ENCODE measurements at regions not wholly inside any gene's neighbourhood (a gene's known extent, or its start where the extent isn't known, plus 50 kb on each side); places are given as distances from the start of the nearest gene placed in this dataset.

DNA sequence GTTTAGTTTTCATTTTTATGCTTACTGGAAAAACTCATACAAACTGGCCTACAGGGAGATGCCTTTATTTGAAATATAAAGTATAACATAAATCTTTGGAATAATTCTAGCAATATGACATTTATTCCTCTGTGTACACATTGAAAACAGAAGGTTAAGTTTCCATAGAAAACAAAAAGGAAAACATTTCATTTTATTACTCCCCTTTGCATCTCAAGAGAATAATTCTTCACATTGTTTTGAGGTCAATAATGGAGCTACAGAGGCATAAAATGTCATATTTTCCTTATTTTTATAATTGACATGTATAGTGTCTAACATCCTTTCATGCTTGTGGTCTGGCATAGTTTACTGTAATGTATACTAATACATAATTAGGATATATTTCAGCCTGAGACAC, 187.6 kb upstream of the AGTR1 start:
- Histone ChIP-seq H3K4me3 (replicated peaks; ENCODE audit: insufficient read depth, low read length) (no peak overlapping the region), H3K27ac (replicated peaks) (no peak overlapping the region), H3K27me3 (ENCODE audit: insufficient read depth, poor library complexity, severe bottlenecking) (no peaks in the 10 kb centered on the region)
- TF ChIP-seq SPI1 (IDR thresholded peaks at IDR 0.05; ENCODE audit: borderline replicate concordance, low read depth) (no peak), POLR2AphosphoS5 (IDR thresholded peaks at IDR 0.05; ENCODE audit: low read depth) (no peak), GABPA (IDR thresholded peaks at IDR 0.05; ENCODE audit: low read depth) (no peak), CTCF (IDR thresholded peaks at IDR 0.05; ENCODE audit: insufficient read depth, low read length) (no peak)
- TF ChIP-seq, protein P1, sequence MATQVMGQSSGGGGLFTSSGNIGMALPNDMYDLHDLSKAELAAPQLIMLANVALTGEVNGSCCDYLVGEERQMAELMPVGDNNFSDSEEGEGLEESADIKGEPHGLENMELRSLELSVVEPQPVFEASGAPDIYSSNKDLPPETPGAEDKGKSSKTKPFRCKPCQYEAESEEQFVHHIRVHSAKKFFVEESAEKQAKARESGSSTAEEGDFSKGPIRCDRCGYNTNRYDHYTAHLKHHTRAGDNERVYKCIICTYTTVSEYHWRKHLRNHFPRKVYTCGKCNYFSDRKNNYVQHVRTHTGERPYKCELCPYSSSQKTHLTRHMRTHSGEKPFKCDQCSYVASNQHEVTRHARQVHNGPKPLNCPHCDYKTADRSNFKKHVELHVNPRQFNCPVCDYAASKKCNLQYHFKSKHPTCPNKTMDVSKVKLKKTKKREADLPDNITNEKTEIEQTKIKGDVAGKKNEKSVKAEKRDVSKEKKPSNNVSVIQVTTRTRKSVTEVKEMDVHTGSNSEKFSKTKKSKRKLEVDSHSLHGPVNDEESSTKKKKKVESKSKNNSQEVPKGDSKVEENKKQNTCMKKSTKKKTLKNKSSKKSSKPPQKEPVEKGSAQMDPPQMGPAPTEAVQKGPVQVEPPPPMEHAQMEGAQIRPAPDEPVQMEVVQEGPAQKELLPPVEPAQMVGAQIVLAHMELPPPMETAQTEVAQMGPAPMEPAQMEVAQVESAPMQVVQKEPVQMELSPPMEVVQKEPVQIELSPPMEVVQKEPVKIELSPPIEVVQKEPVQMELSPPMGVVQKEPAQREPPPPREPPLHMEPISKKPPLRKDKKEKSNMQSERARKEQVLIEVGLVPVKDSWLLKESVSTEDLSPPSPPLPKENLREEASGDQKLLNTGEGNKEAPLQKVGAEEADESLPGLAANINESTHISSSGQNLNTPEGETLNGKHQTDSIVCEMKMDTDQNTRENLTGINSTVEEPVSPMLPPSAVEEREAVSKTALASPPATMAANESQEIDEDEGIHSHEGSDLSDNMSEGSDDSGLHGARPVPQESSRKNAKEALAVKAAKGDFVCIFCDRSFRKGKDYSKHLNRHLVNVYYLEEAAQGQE (IDR thresholded peaks at IDR 0.05; ENCODE audit: insufficient replicate concordance, low read depth) = no peak
- DNase-seq (ENCODE audit: low read depth in 1 of 2, low spot score in 1 of 2) = no peak

DNA sequence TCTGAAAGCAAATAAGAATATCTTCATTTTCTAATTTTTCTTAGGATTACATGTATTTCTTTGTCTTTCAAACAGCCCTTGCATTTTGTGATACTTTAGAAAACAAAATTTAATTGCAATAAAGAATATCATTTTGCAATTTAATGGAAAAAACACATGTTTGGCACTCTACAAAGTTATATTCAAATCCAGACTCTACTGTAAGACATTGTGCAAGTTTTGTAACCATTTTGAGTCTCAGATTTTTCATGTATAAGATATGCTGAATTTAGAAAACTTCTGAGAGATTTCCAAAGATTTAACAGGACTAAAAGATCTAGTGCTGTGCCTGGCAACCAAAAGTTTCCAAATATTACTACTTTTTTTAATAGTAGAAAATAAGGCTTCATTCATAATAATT, 187.1 kb upstream of the AGTR1 start:
- no peak overlapping the region for H3K27ac ChIP-seq (replicated peaks)
- H3K27me3 ChIP-seq (ENCODE audit: insufficient read depth, poor library complexity, severe bottlenecking) = no peaks in the 10 kb centered on the region
- TF ChIP-seq, protein P1 (IDR thresholded peaks at IDR 0.05; ENCODE audit: insufficient replicate concordance, low read depth) = no peak
- TF ChIP-seq SPI1 (IDR thresholded peaks at IDR 0.05; ENCODE audit: borderline replicate concordance, low read depth) = no peak
- no peak for TF ChIP-seq CTCF (IDR thresholded peaks at IDR 0.05; ENCODE audit: insufficient read depth, low read length)
- TF ChIP-seq POLR2AphosphoS5 (IDR thresholded peaks at IDR 0.05; ENCODE audit: low read depth) = no peak
- TF ChIP-seq GABPA (IDR thresholded peaks at IDR 0.05; ENCODE audit: low read depth) = no peak
- no peak overlapping the region for H3K4me3 ChIP-seq (replicated peaks; ENCODE audit: insufficient read depth, low read length)
- DNase-seq (ENCODE audit: low read depth in 1 of 2, low spot score in 1 of 2) = no peak

DNA sequence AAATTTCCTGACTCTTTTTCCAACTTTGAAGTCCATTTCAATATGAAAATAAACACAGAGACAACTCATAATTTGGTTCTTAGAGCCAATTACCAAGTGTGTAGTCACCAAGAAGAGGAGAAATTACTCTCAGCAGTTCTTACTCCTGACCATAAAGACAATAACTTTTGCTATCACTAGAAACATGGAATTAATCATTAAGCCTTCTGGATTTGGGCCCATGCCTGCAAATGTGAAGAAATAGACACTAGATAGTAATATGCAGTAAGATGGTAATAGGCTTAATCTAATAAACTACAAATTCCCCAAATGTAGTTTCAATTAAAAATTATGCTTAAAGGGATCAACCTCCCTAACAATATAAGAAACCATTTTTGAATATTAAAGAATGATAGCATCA, 185.1 kb upstream of the AGTR1 start:
- TF ChIP-seq GABPA (IDR thresholded peaks at IDR 0.05; ENCODE audit: low read depth) (no peak), POLR2AphosphoS5 (IDR thresholded peaks at IDR 0.05; ENCODE audit: low read depth) (no peak), SPI1 (IDR thresholded peaks at IDR 0.05; ENCODE audit: borderline replicate concordance, low read depth) (no peak), CTCF (IDR thresholded peaks at IDR 0.05; ENCODE audit: insufficient read depth, low read length) (no peak)
- TF ChIP-seq, protein P1 (IDR thresholded peaks at IDR 0.05; ENCODE audit: insufficient replicate concordance, low read depth) = no peak
- Histone ChIP-seq H3K4me3 (replicated peaks; ENCODE audit: insufficient read depth, low read length) (no peak overlapping the region), H3K27me3 (ENCODE audit: insufficient read depth, poor library complexity, severe bottlenecking) (no peaks in the 10 kb centered on the region), H3K27ac (replicated peaks) (no peak overlapping the region)
- no peak for DNase-seq (ENCODE audit: low read depth in 1 of 2, low spot score in 1 of 2)

All from HL-60 (cell line).